Ovary (tissue), 7 donors: ENCODE measurements at regions not wholly inside any gene's neighbourhood (a gene's known extent, or its start where the extent isn't known, plus 50 kb on each side); places are given as distances from the start of the nearest gene placed in this dataset.

ENCODE experiments used
- DNase-seq, 5 donors: peaks; one replicate each; pipeline ENCODE4 v3.0.0-alpha.2; 2019 to 2020
- H3K27ac ChIP-seq, 2 donors: fragments of 200-600 bp; one replicate each; pipeline versions ENCODE4 v1.5.1 to v1.8.0; 2019 to 2022
- H3K27me3 ChIP-seq: fragments of 200-600 bp; one replicate; pipeline ENCODE4 v1.8.0; 2022
- H3K36me3 ChIP-seq: fragments of 200-600 bp; sonication (generic); one replicate; pipeline ENCODE4 v1.5.1; 2019
- H3K4me1 ChIP-seq: one replicate; pipeline ENCODE4 v1.8.1; 2013; ENCODE audit warnings: mild to moderate bottlenecking, moderate library complexity; ENCODE audit not compliant: insufficient read depth
- H3K4me3 ChIP-seq: fragments of 200-600 bp; sonication (generic); one replicate; pipeline ENCODE4 v1.5.1; 2017
- H3K9me3 ChIP-seq, 2 donors: fragments of 200-600 bp in 1 of 2; sonication (generic) in 1 of 2; one replicate each; pipeline versions ENCODE4 v1.5.1 to v1.8.1; 2013 to 2019; ENCODE audit warnings: mild to moderate bottlenecking in 1 of 2, moderate library complexity in 1 of 2
- EP300 ChIP-seq: sonication (generic); formaldehyde crosslinking; IDR thresholded peaks from one replicate; pipeline ENCODE4 v1.6.1; 2017; ENCODE audit warnings: antibody characterized with exemption
- POLR2A ChIP-seq: fragments of 450-650 bp; IDR thresholded peaks from one replicate; pipeline ENCODE4 v1.6.1; 2017; ENCODE audit warnings: antibody characterized with exemption, mild to moderate bottlenecking, moderate library complexity
- WGBS, 3 donors: extraction: QIAGEN DNeasy Blood & Tissue Kit in 1 of 3; methylation state at CpG; one replicate each; pipeline versions ENCODE4 v1.1.5 to v1.1.7; 2013 to 2017; 5-methylcytosine and 5-hydroxymethylcytosine counted together
- intact Hi-C, 4 donors: fragments of 100-400 bp; cut with DNase I; formaldehyde crosslinking; loops; one replicate each; pipeline versions ENCODE4 v1.11.0 to v1.15.1; 2022 to 2023
- TF ChIP-seq, protein P1 (sequence below), 3 donors: fragments of 450-650 bp in 2 of 3; fragments of 200-600 bp in 1 of 3; IDR thresholded peaks; one replicate each; pipeline versions ENCODE4 v1.5.1 to v1.8.0; 2016 to 2022; ENCODE audit warnings: antibody characterized with exemption in 3 of 3, mild to moderate bottlenecking in 1 of 3
- donor health status: DM: no; HTN: no; CAD: no; lungs with moderate emphysema.
- donor health status: DM: no; HTN: no; CAD: no.
- donor health status: Bipolar disorder and iron deficiency.
- donor health status: DM: no; HTN: no; CAD: no.
- donor health status: DM: yes; HTN: yes; CAD: no.

DNA sequence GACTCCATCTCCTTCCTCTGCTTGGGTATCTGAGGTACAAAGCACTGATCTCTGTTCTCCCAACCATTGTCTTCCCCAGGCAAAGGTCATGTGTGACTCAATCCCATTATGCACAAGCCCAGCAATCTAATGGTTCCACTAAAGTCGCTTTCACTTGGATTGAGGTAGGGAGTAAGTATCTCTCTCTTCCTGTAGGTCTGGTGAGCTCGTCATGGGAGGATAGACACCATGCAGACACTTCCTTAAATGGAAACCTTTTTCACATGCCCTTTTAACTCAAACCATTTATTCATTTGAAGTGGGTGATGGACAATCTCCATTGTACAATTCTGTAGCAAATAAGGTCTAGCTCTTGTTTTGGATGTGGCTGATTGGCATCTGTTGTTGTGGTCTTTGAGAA lies 245.2 kb upstream of the CLNK start:
- intact Hi-C loops: no loop called here
- Histone ChIP-seq H3K9me3 (no peaks in the 10 kb centered on the region), H3K27ac (no peak overlapping the region), H3K4me3 (no peak overlapping the region), H3K27me3 (no peaks in the 10 kb centered on the region), H3K36me3 (no peaks in the 10 kb centered on the region), H3K4me1 (no peaks in the 10 kb centered on the region)
- WGBS, 3 donors: 47 to 98% (median 94%) methylated on average over 2 of the region's 2 CpGs
- DNase-seq: no peak
- TF ChIP-seq POLR2A (no peak), EP300 (no peak)

DNA sequence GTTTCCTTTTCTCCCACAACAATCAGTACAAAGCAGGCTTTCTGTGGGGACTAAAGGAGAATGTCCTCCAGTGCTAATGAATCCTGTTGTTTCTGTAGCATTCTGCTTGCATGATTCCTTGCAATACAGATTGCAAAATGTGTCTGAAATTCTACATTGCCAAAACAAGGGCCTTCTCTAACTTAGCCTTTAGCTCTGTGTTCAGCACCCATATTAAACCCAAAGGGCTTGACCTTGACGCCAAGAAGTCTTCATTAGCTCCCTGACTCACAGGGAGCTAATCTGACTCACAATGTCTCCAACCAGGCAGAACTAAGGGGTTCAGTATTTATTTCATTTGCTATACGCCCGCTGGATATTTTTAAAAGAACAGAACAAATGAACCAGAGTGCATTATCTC lies 241.4 kb upstream of the CLNK start:
- Histone ChIP-seq H3K4me3 (no peak overlapping the region), H3K27me3 (no peaks in the 10 kb centered on the region), H3K4me1 (no peaks in the 10 kb centered on the region), H3K9me3 (no peaks in the 10 kb centered on the region), H3K27ac (no peak overlapping the region), H3K36me3 (no peaks in the 10 kb centered on the region)
- WGBS, 3 donors: 51 to 60% (median 51%) methylated on average over 3 of the region's 3 CpGs
- intact Hi-C loops: no loop called here
- TF ChIP-seq EP300: no peak
- TF ChIP-seq, protein P1, sequence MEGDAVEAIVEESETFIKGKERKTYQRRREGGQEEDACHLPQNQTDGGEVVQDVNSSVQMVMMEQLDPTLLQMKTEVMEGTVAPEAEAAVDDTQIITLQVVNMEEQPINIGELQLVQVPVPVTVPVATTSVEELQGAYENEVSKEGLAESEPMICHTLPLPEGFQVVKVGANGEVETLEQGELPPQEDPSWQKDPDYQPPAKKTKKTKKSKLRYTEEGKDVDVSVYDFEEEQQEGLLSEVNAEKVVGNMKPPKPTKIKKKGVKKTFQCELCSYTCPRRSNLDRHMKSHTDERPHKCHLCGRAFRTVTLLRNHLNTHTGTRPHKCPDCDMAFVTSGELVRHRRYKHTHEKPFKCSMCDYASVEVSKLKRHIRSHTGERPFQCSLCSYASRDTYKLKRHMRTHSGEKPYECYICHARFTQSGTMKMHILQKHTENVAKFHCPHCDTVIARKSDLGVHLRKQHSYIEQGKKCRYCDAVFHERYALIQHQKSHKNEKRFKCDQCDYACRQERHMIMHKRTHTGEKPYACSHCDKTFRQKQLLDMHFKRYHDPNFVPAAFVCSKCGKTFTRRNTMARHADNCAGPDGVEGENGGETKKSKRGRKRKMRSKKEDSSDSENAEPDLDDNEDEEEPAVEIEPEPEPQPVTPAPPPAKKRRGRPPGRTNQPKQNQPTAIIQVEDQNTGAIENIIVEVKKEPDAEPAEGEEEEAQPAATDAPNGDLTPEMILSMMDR (IDR thresholded peaks at IDR 0.05): no peak
- no peak for TF ChIP-seq POLR2A
- no peak for DNase-seq

DNA sequence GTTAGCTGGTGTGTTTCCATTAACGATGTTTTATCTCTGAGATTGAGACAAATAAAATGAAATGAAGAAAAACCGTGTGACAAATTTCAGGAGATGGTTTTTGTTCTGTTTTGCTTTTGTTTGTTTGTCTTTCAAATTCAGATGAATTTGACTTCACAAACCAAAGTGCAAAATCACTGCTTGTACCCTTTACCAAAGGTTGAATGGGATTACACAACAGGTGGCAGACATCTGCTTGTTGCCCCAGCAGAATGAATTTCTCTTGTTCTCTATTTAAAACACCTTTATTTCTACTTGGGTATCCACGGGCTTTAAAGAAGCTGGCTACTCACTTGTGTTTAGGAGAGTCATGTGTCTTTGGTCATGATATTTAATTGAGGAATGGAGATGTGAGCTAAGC lies 239.7 kb upstream of the CLNK start:
- WGBS, 3 donors: 65 to 77% (median 69%) methylated on average over 3 of the region's 3 CpGs
- Histone ChIP-seq H3K36me3 (no peaks in the 10 kb centered on the region), H3K9me3 (no peaks in the 10 kb centered on the region), H3K4me3 (no peak overlapping the region), H3K4me1 (no peaks in the 10 kb centered on the region), H3K27ac (no peak overlapping the region), H3K27me3 (no peaks in the 10 kb centered on the region)
- TF ChIP-seq, protein P1 (IDR thresholded peaks at IDR 0.05): no peak
- TF ChIP-seq POLR2A (no peak), EP300 (no peak)
- intact Hi-C loops: no loop called here
- DNase-seq: no peak

DNA sequence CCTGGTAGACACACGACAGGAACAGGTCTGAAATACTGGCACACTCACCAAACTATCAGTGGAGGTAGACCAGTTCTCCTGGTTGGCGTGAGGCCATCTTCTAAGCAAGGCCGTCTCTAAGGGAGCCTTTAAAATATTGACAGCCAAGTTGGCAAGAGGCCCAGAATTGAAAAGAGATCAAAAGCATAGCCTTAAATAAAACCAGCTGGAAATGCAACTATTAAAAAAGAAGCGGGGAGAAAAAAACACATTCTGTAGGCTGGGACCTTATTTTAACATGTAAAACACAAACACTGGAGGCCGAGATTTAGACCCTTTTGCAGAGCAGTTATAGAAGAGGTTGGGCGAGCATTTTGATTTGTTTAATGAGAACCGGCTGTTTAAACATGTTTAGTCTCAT lies 233.0 kb upstream of the CLNK start:
- H3K9me3 ChIP-seq: no peaks in the 10 kb centered on the region
- DNase-seq: no peak
- TF ChIP-seq POLR2A: no peak
- no peak for TF ChIP-seq EP300
- TF ChIP-seq, protein P1 (IDR thresholded peaks at IDR 0.05): no peak
- WGBS, 3 donors: 4 to 11% (median 6%) methylated on average over 7 of the region's 7 CpGs
- peaks cover 4% of the 10 kb centered on the region for H3K4me1 ChIP-seq
- H3K27me3 ChIP-seq: no peaks in the 10 kb centered on the region
- no peak overlapping the region for H3K27ac ChIP-seq
- H3K36me3 ChIP-seq: no peaks in the 10 kb centered on the region
- no peak overlapping the region for H3K4me3 ChIP-seq
- intact Hi-C loops: no loop called here

DNA sequence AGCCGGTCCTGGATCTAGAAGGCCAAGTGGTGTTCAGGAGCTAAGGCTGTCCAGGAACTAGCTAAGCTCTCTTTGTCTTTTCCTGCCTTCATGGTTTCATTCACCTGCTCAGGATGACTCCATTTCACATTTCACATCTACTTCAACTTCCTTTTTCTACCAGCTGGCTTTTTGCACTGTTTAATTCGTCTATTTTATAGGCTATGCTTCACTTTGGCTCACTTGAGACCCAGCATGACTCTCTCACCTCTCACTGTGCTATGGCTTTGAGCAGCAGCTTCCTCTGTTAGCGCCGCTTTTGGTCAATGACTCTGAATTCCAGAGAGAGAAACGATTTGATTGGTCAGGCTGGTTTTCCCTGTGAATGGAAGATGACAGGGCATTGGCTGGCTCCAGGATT lies 213.5 kb upstream of the CLNK start:
- Histone ChIP-seq H3K4me1 (no peaks in the 10 kb centered on the region), H3K27me3 (no peaks in the 10 kb centered on the region), H3K4me3 (no peak overlapping the region), H3K9me3 (no peaks in the 10 kb centered on the region), H3K27ac (no peak overlapping the region), H3K36me3 (no peaks in the 10 kb centered on the region)
- no peak for TF ChIP-seq EP300
- TF ChIP-seq, protein P1 (IDR thresholded peaks at IDR 0.05): no peak
- no peak for TF ChIP-seq POLR2A
- no peak for DNase-seq
- WGBS, 3 donors: 91 to 95% (median 92%) methylated on average over 5 of the region's 5 CpGs
- intact Hi-C loops: no loop called here
